HepG2 (cell line): ENCODE measurements at regions not wholly inside any gene's neighbourhood (a gene's known extent, or its start where the extent isn't known, plus 50 kb on each side); places are given as distances from the start of the nearest gene placed in this dataset.

ENCODE experiments used
- BHLHE40 ChIP-seq: IDR thresholded peaks from 2 replicates; pipeline ENCODE4 v1.6.1; 2011; ENCODE audit warnings: low read length, improper control_type of control experiment
- CTCF ChIP-seq: sonication (generic); formaldehyde crosslinking; IDR thresholded peaks from 2 replicates; pipeline ENCODE4 v1.5.0; 2020; ENCODE audit warnings: mild to moderate bottlenecking, missing genetic modification reagents, moderate library complexity
- KLF6 ChIP-seq: IDR thresholded peaks from 2 replicates; pipeline ENCODE4 v1.8.0; 2016; ENCODE audit warnings: missing biosample characterization, missing genetic modification reagents
- MTF1 ChIP-seq: sonication (generic); formaldehyde crosslinking; IDR thresholded peaks from 2 replicates; pipeline ENCODE4 v1.5.0; 2020; ENCODE audit warnings: missing genetic modification reagents
- MYC ChIP-seq: sonication (generic); formaldehyde crosslinking; IDR thresholded peaks from 2 replicates; pipeline ENCODE4 v1.9.0; 2021; ENCODE audit warnings: missing genetic modification reagents, borderline replicate concordance
- NFE2L1 ChIP-seq: sonication (generic); formaldehyde crosslinking; IDR thresholded peaks from 2 replicates; pipeline ENCODE4 v1.4.0; 2020; ENCODE audit warnings: missing genetic modification reagents, mild to moderate bottlenecking, borderline replicate concordance
- ZNF549 ChIP-seq: sonication (generic); formaldehyde crosslinking; IDR thresholded peaks from 2 replicates; pipeline ENCODE4 v1.5.0; 2020; ENCODE audit warnings: missing genetic modification reagents
- ZNF761 ChIP-seq: sonication (generic); formaldehyde crosslinking; conservative IDR thresholded peaks from 2 replicates; pipeline ENCODE4 v1.4.0; 2020; ENCODE audit warnings: mild to moderate bottlenecking, missing genetic modification reagents

GRCh38 chr18:1475867-1476266, 571.2 kb downstream of the ADCYAP1 start:
- TF ChIP-seq ZNF761 (CRISPR knock-in tag) (no peak), ZNF549 (no peak), MYC (CRISPR knock-in tag) (no peak), BHLHE40 (no peak), KLF6 (no peak), NFE2L1 (CRISPR knock-in tag) (no peak), CTCF (CRISPR knock-in tag) (no peak), MTF1 (no peak)
